Ascending aorta (tissue), 2 donors: ENCODE measurements at regions not wholly inside any gene's neighbourhood (a gene's known extent, or its start where the extent isn't known, plus 50 kb on each side); places are given as distances from the start of the nearest gene placed in this dataset.

ENCODE experiments used
- DNase-seq, 2 donors: peaks; one replicate each; pipeline ENCODE4 v3.0.0-alpha.2; 2019; ENCODE audit warnings: low spot score in 2 of 2
- H3K27ac ChIP-seq, 2 donors: fragments of 200-600 bp; sonication (generic); one replicate each; pipeline ENCODE4 v1.5.1; 2016 to 2017; ENCODE audit warnings: mild to moderate bottlenecking in 1 of 2
- H3K27me3 ChIP-seq: fragments of 200-600 bp; sonication (generic); one replicate; pipeline ENCODE4 v1.5.1; 2017
- H3K36me3 ChIP-seq, 2 donors: fragments of 200-600 bp; sonication (generic); one replicate each; pipeline ENCODE4 v1.5.1; 2016
- H3K4me1 ChIP-seq, 2 donors: fragments of 200-600 bp; sonication (generic); one replicate each; pipeline ENCODE4 v1.5.1; 2016 to 2017; ENCODE audit warnings: mild to moderate bottlenecking in 1 of 2
- H3K4me3 ChIP-seq, 2 donors: fragments of 200-600 bp; sonication (generic); one replicate each; pipeline ENCODE4 v1.5.1; 2016 to 2017; ENCODE audit warnings: mild to moderate bottlenecking in 1 of 2
- H3K9me3 ChIP-seq, 2 donors: fragments of 200-600 bp; sonication (generic); one replicate each; pipeline ENCODE4 v1.5.1; 2016
- CTCF ChIP-seq, 3 experiments: fragments of 200-600 bp in 2 of 3; fragments of 450-650 bp in 1 of 3; sonication (generic) in 2 of 3; IDR thresholded peaks; one replicate each; pipeline ENCODE4 v1.5.1; 2016 to 2019; ENCODE audit warnings: antibody characterized with exemption in 3 of 3, mild to moderate bottlenecking in 1 of 3, moderate library complexity in 1 of 3
- intact Hi-C: fragments of 100-400 bp; cut with DNase I; formaldehyde crosslinking; loops from one replicate; pipeline ENCODE4 v1.15.1; 2023

- Histone ChIP-seq H3K9me3 (peaks cover 0 to 6% of the 10 kb centered on the region in 2 donors), H3K36me3 (no peaks in the 10 kb centered on the region), H3K4me3 (no peak overlapping the region), H3K4me1 (no peaks in the 10 kb centered on the region), H3K27ac (no peak overlapping the region), H3K27me3 (no peaks in the 10 kb centered on the region)
- no peak for DNase-seq
- intact Hi-C loops, result no loop called here
- TF ChIP-seq CTCF (IDR thresholded peaks at IDR 0.05), result no peak
Observed at GRCh38 chrX:150041208-150041607, 102.9 kb upstream of the EOLA2 start.

- Histone ChIP-seq H3K9me3 (peaks cover 0 to 6% of the 10 kb centered on the region in 2 donors), H3K36me3 (no peaks in the 10 kb centered on the region), H3K27me3 (no peaks in the 10 kb centered on the region), H3K4me3 (no peak overlapping the region), H3K4me1 (no peaks in the 10 kb centered on the region), H3K27ac (no peak overlapping the region)
- no peak for DNase-seq
- TF ChIP-seq CTCF (IDR thresholded peaks at IDR 0.05), result no peak
- intact Hi-C loops, result no loop called here
Observed at GRCh38 chrX:150044556-150044955, 106.3 kb upstream of the EOLA2 start.

GRCh38 chrX:150047818-150048217, 109.5 kb upstream of the EOLA2 start:
- no peak overlapping the region for H3K4me3 ChIP-seq
- no peak for TF ChIP-seq CTCF (IDR thresholded peaks at IDR 0.05)
- H3K27ac ChIP-seq, result no peak overlapping the region
- no peaks in the 10 kb centered on the region for H3K36me3 ChIP-seq
- intact Hi-C loops, result no loop called here
- H3K4me1 ChIP-seq, result no peaks in the 10 kb centered on the region
- H3K27me3 ChIP-seq, result no peaks in the 10 kb centered on the region
- no peak for DNase-seq
- no peaks in the 10 kb centered on the region for H3K9me3 ChIP-seq

- Histone ChIP-seq H3K9me3 (no peaks in the 10 kb centered on the region), H3K4me1 (no peaks in the 10 kb centered on the region), H3K36me3 (no peaks in the 10 kb centered on the region), H3K27me3 (no peaks in the 10 kb centered on the region), H3K4me3 (no peak overlapping the region), H3K27ac (no peak overlapping the region)
- TF ChIP-seq CTCF (IDR thresholded peaks at IDR 0.05), result no peak
- DNase-seq, result no peak
- intact Hi-C loops, result no loop called here
Observed at GRCh38 chrX:150049647-150050046, 111.4 kb upstream of the EOLA2 start.

- H3K4me3 ChIP-seq, result no peak overlapping the region
- intact Hi-C loops, result no loop called here
- DNase-seq, result no peak
- no peaks in the 10 kb centered on the region for H3K36me3 ChIP-seq
- H3K27me3 ChIP-seq, result no peaks in the 10 kb centered on the region
- no peak overlapping the region for H3K27ac ChIP-seq
- no peak for TF ChIP-seq CTCF (IDR thresholded peaks at IDR 0.05)
- H3K9me3 ChIP-seq, result no peaks in the 10 kb centered on the region
- H3K4me1 ChIP-seq, result no peaks in the 10 kb centered on the region
Observed at GRCh38 chrX:150050387-150050786, 112.1 kb upstream of the EOLA2 start.

- Histone ChIP-seq H3K4me3 (no peak overlapping the region), H3K27me3 (no peaks in the 10 kb centered on the region), H3K4me1 (no peaks in the 10 kb centered on the region), H3K27ac (no peak overlapping the region), H3K9me3 (no peaks in the 10 kb centered on the region), H3K36me3 (no peaks in the 10 kb centered on the region)
- intact Hi-C loops, result no loop called here
- no peak for DNase-seq
- no peak for TF ChIP-seq CTCF (IDR thresholded peaks at IDR 0.05)
Observed at GRCh38 chrX:150051096-150051495, 112.8 kb upstream of the EOLA2 start.
